A549 (cell line): ENCODE measurements at regions not wholly inside any gene's neighbourhood (a gene's known extent, or its start where the extent isn't known, plus 50 kb on each side); places are given as distances from the start of the nearest gene placed in this dataset.

ENCODE experiments used
- ATAC-seq, 2 experiments: fragments of 200-7000 bp in 1 of 2; fragments of >200 bp in 1 of 2; cut with Nextera tagmentation in 1 of 2; cut with Tn5 transposase in 1 of 2; 3 replicates each; pipeline versions ENCODE4 v1.8.0 to v1.9.1; 2018 to 2020; ENCODE audit warnings: mild to moderate bottlenecking in 1 of 2, moderate library complexity in 1 of 2
- CTCF ChIA-PET: fragments of 300-600 bp; sonication (Branson Sonifier 250); formaldehyde crosslinking; extraction: SDS; loops from one replicate; lab custom pipeline; 2021; ENCODE audit warnings: antibody characterized with exemption, inconsistent platforms; lab: Yijun Ruan, JAX
- POLR2A ChIA-PET: fragments of 350-600 bp; formaldehyde crosslinking; extraction: SDS; loops from one replicate; lab custom pipeline; 2021; ENCODE audit warnings: antibody characterized with exemption, inconsistent platforms; lab: Yijun Ruan, JAX
- DNase-seq, 2 experiments: peaks; one replicate each; pipeline versions ENCODE4 v3.0.0 to v3.0.0-alpha.2; 2011 to 2016; ENCODE audit warnings: low read depth in 1 of 2, low spot score in 1 of 2
- FAIRE-seq: peaks from 2 replicates; lab custom pipeline; 2011; peaks lifted over from hg19 to GRCh38; lab: Jason Lieb, UNC
- H3K27ac ChIP-seq, 2 experiments: fragments of >200 bp; sonication (Bioruptor Twin); formaldehyde crosslinking; 3 replicates each; pipeline ENCODE4 v1.5.1; 2016 to 2017
- H3K4me1 ChIP-seq: fragments of >200 bp; sonication (Bioruptor Twin); formaldehyde crosslinking; 3 replicates; pipeline ENCODE4 v1.6.1; 2016
- H3K4me2 ChIP-seq: fragments of >200 bp; sonication (Bioruptor Twin); formaldehyde crosslinking; 3 replicates; pipeline ENCODE4 v1.6.1; 2016
- H3K4me3 ChIP-seq: fragments of >200 bp; sonication (Bioruptor Twin); formaldehyde crosslinking; 3 replicates; pipeline ENCODE4 v1.5.1; 2016
- H3K9me3 ChIP-seq: fragments of >200 bp; sonication (Bioruptor Twin); formaldehyde crosslinking; 3 replicates; pipeline ENCODE4 v1.6.1; 2016
- BHLHE40 ChIP-seq: IDR thresholded peaks from 2 replicates; pipeline ENCODE4 v1.6.1; 2012; ENCODE audit warnings: low read depth, low read length, inconsistent platforms
- CBX8 ChIP-seq: fragments of 200-600 bp; sonication (generic); IDR thresholded peaks from 2 replicates; pipeline ENCODE4 v1.6.1; 2016
- CHD2 ChIP-seq: fragments of 150-350 bp; IDR thresholded peaks from 2 replicates; pipeline ENCODE4 v1.6.1; 2014; ENCODE audit warnings: low read length; ENCODE audit not compliant: partially characterized antibody
- CHD4 ChIP-seq: fragments of 200-600 bp; sonication (generic); IDR thresholded peaks from 2 replicates; pipeline ENCODE4 v1.6.1; 2016; ENCODE audit warnings: antibody characterized with exemption, mild to moderate bottlenecking, borderline replicate concordance
- CTCF ChIP-seq: fragments of >200 bp; sonication (Bioruptor Twin); formaldehyde crosslinking; IDR thresholded peaks from 3 replicates; pipeline ENCODE4 v1.5.1; 2016
- E2F6 ChIP-seq: IDR thresholded peaks from 2 replicates; pipeline ENCODE4 v1.6.1; 2012; ENCODE audit warnings: low read depth, borderline replicate concordance
- ELK1 ChIP-seq: fragments of 150-350 bp; IDR thresholded peaks from 2 replicates; pipeline ENCODE4 v1.6.1; 2014; ENCODE audit warnings: low read depth, mild to moderate bottlenecking, low read length
- EP300 ChIP-seq, 2 experiments: fragments of >200 bp; sonication (Bioruptor Twin); formaldehyde crosslinking; IDR thresholded peaks; 2 replicates in 1 of 2; 3 replicates in 1 of 2; pipeline ENCODE4 v1.6.1; 2016 to 2017
- ESRRA ChIP-seq: fragments of 150-350 bp; IDR thresholded peaks from 2 replicates; pipeline ENCODE4 v1.6.1; 2014; ENCODE audit warnings: mild to moderate bottlenecking, low read length, borderline replicate concordance
- FOSL2 ChIP-seq, 2 experiments: fragments of 450-650 bp in 1 of 2; fragments of >200 bp in 1 of 2; sonication (Bioruptor Twin) in 1 of 2; formaldehyde crosslinking; IDR thresholded peaks; 2 replicates each; pipeline versions ENCODE4 v1.5.0 to v1.6.1; 2016 to 2020; ENCODE audit warnings: mild to moderate bottlenecking in 1 of 2, moderate library complexity in 1 of 2
- FOXS1 ChIP-seq: fragments of 250-450 bp; sonication (Bioruptor Pico); IDR thresholded peaks from 2 replicates; pipeline ENCODE4 v1.5.0; 2020; ENCODE audit warnings: mild to moderate bottlenecking, moderate library complexity
- HEYL ChIP-seq: fragments of 250-450 bp; sonication (Bioruptor Pico); IDR thresholded peaks from 2 replicates; pipeline ENCODE4 v1.8.0; 2021; ENCODE audit warnings: mild to moderate bottlenecking, moderate library complexity
- HOXA7 ChIP-seq: fragments of 250-450 bp; sonication (Bioruptor Pico); IDR thresholded peaks from 2 replicates; pipeline ENCODE4 v1.5.0; 2020; ENCODE audit warnings: mild to moderate bottlenecking, moderate library complexity
- HOXB13 ChIP-seq: fragments of 250-450 bp; sonication (Bioruptor Pico); IDR thresholded peaks from 2 replicates; pipeline ENCODE4 v1.5.0; 2020; ENCODE audit warnings: low read depth, mild to moderate bottlenecking, moderate library complexity
- HOXB5 ChIP-seq: fragments of 250-450 bp; sonication (Bioruptor Pico); IDR thresholded peaks from 2 replicates; pipeline ENCODE4 v1.5.0; 2020; ENCODE audit warnings: mild to moderate bottlenecking, moderate library complexity
- JUNB ChIP-seq: fragments of >200 bp; sonication (Bioruptor Twin); formaldehyde crosslinking; IDR thresholded peaks from 2 replicates; pipeline ENCODE4 v1.6.1; 2016
- KDM1A ChIP-seq: fragments of 200-600 bp; sonication (generic); IDR thresholded peaks from 2 replicates; pipeline ENCODE4 v1.6.1; 2016; ENCODE audit warnings: low read depth, mild to moderate bottlenecking
- KDM5A ChIP-seq: fragments of 200-600 bp; sonication (generic); IDR thresholded peaks from 2 replicates; pipeline ENCODE4 v1.6.1; 2016; ENCODE audit warnings: antibody characterized with exemption, mild to moderate bottlenecking
- MAX ChIP-seq: IDR thresholded peaks from 2 replicates; pipeline ENCODE4 v1.6.1; 2012
- MAZ ChIP-seq: fragments of 150-350 bp; IDR thresholded peaks from 2 replicates; pipeline ENCODE4 v1.6.1; 2014; ENCODE audit warnings: antibody characterized with exemption, low read depth, low read length, borderline replicate concordance
- NFE2L2 ChIP-seq: fragments of 150-350 bp; conservative IDR thresholded peaks from 2 replicates; pipeline ENCODE4 v1.6.1; 2014; ENCODE audit warnings: low read length
- NPAS2 ChIP-seq: fragments of 250-450 bp; sonication (Bioruptor Pico); IDR thresholded peaks from 2 replicates; pipeline ENCODE4 v1.8.0; 2022; ENCODE audit warnings: mild to moderate bottlenecking, moderate library complexity, borderline replicate concordance
- NR3C1 ChIP-seq: fragments of >200 bp; sonication (Bioruptor Twin); formaldehyde crosslinking; IDR thresholded peaks from 3 replicates; pipeline ENCODE4 v1.6.1; 2017
- POLR2A ChIP-seq: IDR thresholded peaks from 2 replicates; pipeline ENCODE4 v1.6.1; 2012; ENCODE audit warnings: mild to moderate bottlenecking, low read length
- RAD21 ChIP-seq, 2 experiments: fragments of >200 bp in 1 of 2; sonication (Bioruptor Twin) in 1 of 2; formaldehyde crosslinking in 1 of 2; IDR thresholded peaks in 1 of 2; conservative IDR thresholded peaks in 1 of 2; 2 replicates in 1 of 2; 3 replicates in 1 of 2; pipeline ENCODE4 v1.6.1; 2012 to 2018; ENCODE audit warnings: inconsistent platforms in 1 of 2
- REST ChIP-seq: fragments of 200-600 bp; sonication (generic); IDR thresholded peaks from 2 replicates; pipeline ENCODE4 v1.6.1; 2016; ENCODE audit warnings: antibody characterized with exemption, mild to moderate bottlenecking, moderate library complexity
- TFCP2L1 ChIP-seq: fragments of 250-450 bp; sonication (Bioruptor Pico); IDR thresholded peaks from 2 replicates; pipeline ENCODE4 v1.5.0; 2021; ENCODE audit warnings: mild to moderate bottlenecking
- TP53 ChIP-seq: fragments of 250-450 bp; sonication (Bioruptor Pico); IDR thresholded peaks from 2 replicates; pipeline ENCODE4 v1.5.0; 2021; ENCODE audit warnings: mild to moderate bottlenecking, moderate library complexity
- ZC3H11A ChIP-seq: fragments of 450-650 bp; IDR thresholded peaks from 2 replicates; pipeline ENCODE4 v1.6.1; 2014; ENCODE audit warnings: antibody characterized with exemption, mild to moderate bottlenecking
- WGBS: methylation state at CpG from one replicate; pipeline ENCODE4 v1.1.6; 2017; ENCODE audit errors: missing lambda C conversion rate; 5-methylcytosine and 5-hydroxymethylcytosine counted together

GRCh38 chr2:212831671-212832199 lies 293.1 kb upstream of the ERBB4 start:
- CTCF ChIA-PET: no interaction called here
- no peak for TF ChIP-seq NFE2L2
- TF ChIP-seq TFCP2L1 (CRISPR knock-in tag): no peak
- TF ChIP-seq RAD21 (conservative IDR thresholded peaks at IDR 0.05 in 1 of 2, IDR thresholded peaks at IDR 0.05 in 1 of 2): no peak
- no peak for TF ChIP-seq HOXB5 (CRISPR knock-in tag)
- no peak for TF ChIP-seq CHD4
- TF ChIP-seq CBX8: no peak
- TF ChIP-seq POLR2A: no peak
- TF ChIP-seq MAZ: no peak
- no peak for TF ChIP-seq FOXS1
- no peak for TF ChIP-seq HOXA7 (CRISPR knock-in tag)
- no peak for TF ChIP-seq MAX
- TF ChIP-seq JUNB: no peak
- TF ChIP-seq ELK1: no peak
- no peak for TF ChIP-seq HOXB13 (CRISPR knock-in tag)
- TF ChIP-seq NR3C1: no peak
- Histone ChIP-seq H3K4me2 (no peak overlapping the region), H3K27ac (no peak overlapping the region), H3K4me1 (no peaks in the 10 kb centered on the region), H3K4me3 (no peak overlapping the region), H3K9me3 (no peaks in the 10 kb centered on the region; the same call in 2 of the 3 replicates)
- no peak for ATAC-seq
- FAIRE-seq: no peak
- WGBS: 78% methylated on average over 35 of the region's 50 CpGs
- POLR2A ChIA-PET: no interaction called here
- DNase-seq: no peak

GRCh38 chr2:212816267-212816666 lies 277.7 kb upstream of the ERBB4 start:
- CTCF ChIA-PET: no interaction called here

More at GRCh38 chr2:212816267-212816666, 277.7 kb upstream of the ERBB4 start:
- FAIRE-seq (no peak), DNase-seq (no peak), ATAC-seq (no peak)
- Histone ChIP-seq H3K9me3 (no peaks in the 10 kb centered on the region), H3K27ac (no peak overlapping the region), H3K4me2 (no peak overlapping the region), H3K4me3 (no peak overlapping the region), H3K4me1 (no peaks in the 10 kb centered on the region)
- POLR2A ChIA-PET: no interaction called here
- 31% methylated on average over 2 of the region's 2 CpGs for WGBS
- TF ChIP-seq TP53 (CRISPR knock-in tag) (no peak), CBX8 (no peak), NFE2L2 (no peak), FOSL2 (IDR thresholded peaks at IDR 0.05) (no peak), FOSL2 (CRISPR knock-in tag; IDR thresholded peaks at IDR 0.05) (no peak), EP300 (IDR thresholded peaks at IDR 0.05) (no peak), ESRRA (no peak), E2F6 (no peak), JUNB (no peak), HOXB13 (CRISPR knock-in tag) (no peak), BHLHE40 (no peak), CTCF (no peak), CHD2 (no peak), NPAS2 (CRISPR knock-in tag) (no peak), KDM1A (no peak), ZC3H11A (no peak), KDM5A (no peak), REST (no peak), HEYL (CRISPR knock-in tag) (no peak)
